ENCODE measurements at regions not wholly inside any gene's neighbourhood (a gene's known extent, or its start where the extent isn't known, plus 50 kb on each side); places are given as distances from the start of the nearest gene placed in this dataset.
A peak's percentile ranks its signal among the peaks of the same experiment; 100 is the strongest.

DNA sequence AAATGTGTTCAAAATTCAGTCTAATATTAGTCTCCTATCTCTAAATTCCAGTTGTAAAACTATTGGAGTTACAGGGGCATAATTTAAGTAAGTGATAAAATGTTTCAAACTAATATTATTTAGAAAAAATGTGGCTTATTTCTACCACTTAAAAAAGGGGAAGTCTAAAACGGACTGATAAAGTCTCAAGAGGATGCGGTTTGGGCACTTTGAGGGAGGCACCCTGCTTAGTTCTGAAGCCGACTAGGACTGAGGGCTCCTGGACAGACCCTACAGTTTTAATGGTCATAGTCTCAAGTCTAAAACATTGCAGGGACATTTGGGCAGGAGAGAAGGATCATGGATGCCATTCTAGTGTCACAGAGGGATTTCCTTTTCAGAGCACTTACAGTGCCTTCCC is 566.3 kb downstream of the NR2F2 start:
- no TSS peak for BruUV-seq (replicated peaks)
- POLR2A ChIA-PET, result no interaction called here
- no peaks in the 10 kb centered on the region for H4K20me1 ChIP-seq (replicated peaks; ENCODE audit: control insufficient read depth, extremely low read depth, insufficient read depth, low read length)
- no peaks in the 10 kb centered on the region for H3K36me3 ChIP-seq (ENCODE audit: control insufficient read depth in 2 of 2, extremely low read depth in 1 of 2, insufficient read depth in 2 of 2, low read length in 2 of 2)
- peak overlapping the region; percentile 51 for H2AFZ ChIP-seq (ENCODE audit: low read depth, low read length)
- H3K9me1 ChIP-seq (replicated peaks; ENCODE audit: control insufficient read depth, extremely low read depth, insufficient read depth, low read length), result no peaks in the 10 kb centered on the region
- no peaks in the 10 kb centered on the region for H3K4me1 ChIP-seq (ENCODE audit: control insufficient read depth, extremely low read depth, insufficient read depth, low read length)
- TF ChIP-seq GATA2 (IDR thresholded peaks at IDR 0.05; ENCODE audit: insufficient read depth, insufficient read length, low read depth, low read length) (no peak), FOS (IDR thresholded peaks at IDR 0.05; ENCODE audit: borderline replicate concordance, insufficient read depth, low read length) (no peak), EZH2 (IDR thresholded peaks at IDR 0.05; ENCODE audit: borderline replicate concordance, low read depth, low read length, severe bottlenecking) (no peak)
- TF ChIP-seq, protein P1, sequence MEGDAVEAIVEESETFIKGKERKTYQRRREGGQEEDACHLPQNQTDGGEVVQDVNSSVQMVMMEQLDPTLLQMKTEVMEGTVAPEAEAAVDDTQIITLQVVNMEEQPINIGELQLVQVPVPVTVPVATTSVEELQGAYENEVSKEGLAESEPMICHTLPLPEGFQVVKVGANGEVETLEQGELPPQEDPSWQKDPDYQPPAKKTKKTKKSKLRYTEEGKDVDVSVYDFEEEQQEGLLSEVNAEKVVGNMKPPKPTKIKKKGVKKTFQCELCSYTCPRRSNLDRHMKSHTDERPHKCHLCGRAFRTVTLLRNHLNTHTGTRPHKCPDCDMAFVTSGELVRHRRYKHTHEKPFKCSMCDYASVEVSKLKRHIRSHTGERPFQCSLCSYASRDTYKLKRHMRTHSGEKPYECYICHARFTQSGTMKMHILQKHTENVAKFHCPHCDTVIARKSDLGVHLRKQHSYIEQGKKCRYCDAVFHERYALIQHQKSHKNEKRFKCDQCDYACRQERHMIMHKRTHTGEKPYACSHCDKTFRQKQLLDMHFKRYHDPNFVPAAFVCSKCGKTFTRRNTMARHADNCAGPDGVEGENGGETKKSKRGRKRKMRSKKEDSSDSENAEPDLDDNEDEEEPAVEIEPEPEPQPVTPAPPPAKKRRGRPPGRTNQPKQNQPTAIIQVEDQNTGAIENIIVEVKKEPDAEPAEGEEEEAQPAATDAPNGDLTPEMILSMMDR (IDR thresholded peaks at IDR 0.05; ENCODE audit: extremely low read depth in 1 of 2, insufficient read depth in 1 of 2, low read depth in 1 of 2, low read length in 2 of 2), result no peak
- TF ChIP-seq, protein P2, sequence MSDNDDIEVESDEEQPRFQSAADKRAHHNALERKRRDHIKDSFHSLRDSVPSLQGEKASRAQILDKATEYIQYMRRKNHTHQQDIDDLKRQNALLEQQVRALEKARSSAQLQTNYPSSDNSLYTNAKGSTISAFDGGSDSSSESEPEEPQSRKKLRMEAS (IDR thresholded peaks at IDR 0.05; ENCODE audit: insufficient read depth, insufficient read length), result no peak
- H3K9ac ChIP-seq (replicated peaks; ENCODE audit: extremely low read depth, insufficient read depth, low read length), result no peak overlapping the region
- no peak overlapping the region for H3K27ac ChIP-seq (ENCODE audit: insufficient read depth, low read depth, low read length)
- no peaks in the 10 kb centered on the region for H3K9me3 ChIP-seq (replicated peaks; ENCODE audit: control insufficient read depth, insufficient read depth, low read length)
- CTCF ChIA-PET, result no interaction called here
- intact Hi-C loops (cut with micrococcal nuclease), result loop anchor here (10.0 kb wide), 1 partner anchor 462 kb away; no protein-coding TSS in a partner anchor
- no peak for DNase-seq (ENCODE audit: low read depth, low spot score)
- no peaks in the 10 kb centered on the region for H3K27me3 ChIP-seq (ENCODE audit: control insufficient read depth in 2 of 2, insufficient read depth in 2 of 2, low read length in 2 of 2)
- dilution Hi-C loops (cut with MboI; ENCODE audit: extremely low pct_ligation_motif_present, low sequenced_read_pairs), result no loop called here
- H3K79me2 ChIP-seq (ENCODE audit: control insufficient read depth, insufficient read depth, low read length), result no peaks in the 10 kb centered on the region
- H3K4me2 ChIP-seq (ENCODE audit: insufficient read depth, low read length), result no peak overlapping the region
- H3K4me3 ChIP-seq (replicated peaks in 1 of 3; ENCODE audit: insufficient read depth in 1 of 3, low read depth in 1 of 3, low read length in 3 of 3), result no peak overlapping the region
- FAIRE-seq, result no peak

DNA sequence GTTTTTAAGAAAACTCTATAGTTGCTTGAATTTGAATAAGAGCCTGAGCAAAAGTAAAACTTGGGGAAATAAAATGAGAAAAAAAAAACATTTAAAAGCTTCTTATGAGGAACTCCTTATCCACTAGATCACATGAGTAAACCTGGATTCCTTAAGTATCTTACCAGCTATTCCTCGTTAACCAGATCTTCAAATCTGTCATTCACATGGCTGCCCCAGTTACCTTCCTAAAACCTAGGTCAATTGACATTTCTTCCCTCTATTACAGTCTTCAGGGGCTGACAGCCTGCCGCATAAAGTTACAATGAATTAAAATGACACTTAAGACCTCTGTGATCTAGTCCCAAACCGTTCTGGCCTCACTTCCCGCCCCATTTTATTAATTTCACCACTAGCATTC is 583.6 kb downstream of the NR2F2 start:
- no peaks in the 10 kb centered on the region for H3K9me1 ChIP-seq (replicated peaks; ENCODE audit: control insufficient read depth, extremely low read depth, insufficient read depth, low read length)
- no peaks in the 10 kb centered on the region for H3K9me3 ChIP-seq (replicated peaks; ENCODE audit: control insufficient read depth, insufficient read depth, low read length)
- H2AFZ ChIP-seq (ENCODE audit: low read depth, low read length), result no peak overlapping the region
- H3K36me3 ChIP-seq (ENCODE audit: control insufficient read depth in 2 of 2, extremely low read depth in 1 of 2, insufficient read depth in 2 of 2, low read length in 2 of 2), result no peaks in the 10 kb centered on the region
- H3K27me3 ChIP-seq (ENCODE audit: control insufficient read depth in 2 of 2, insufficient read depth in 2 of 2, low read length in 2 of 2), result no peaks in the 10 kb centered on the region
- H3K9ac ChIP-seq (replicated peaks; ENCODE audit: extremely low read depth, insufficient read depth, low read length), result no peak overlapping the region
- ChIA-PET CTCF (interaction anchor here (1.1 to 1.2 kb wide), 2 partner anchors 18 to 320 kb away, joined by 3 read pairs; no protein-coding TSS in a partner anchor), POLR2A (no interaction called here)
- no TSS peak for BruUV-seq (replicated peaks)
- H3K4me2 ChIP-seq (ENCODE audit: insufficient read depth, low read length), result no peak overlapping the region
- H3K27ac ChIP-seq (ENCODE audit: insufficient read depth, low read depth, low read length), result no peak overlapping the region
- H3K4me3 ChIP-seq (replicated peaks in 1 of 3; ENCODE audit: insufficient read depth in 1 of 3, low read depth in 1 of 3, low read length in 3 of 3), result no peak overlapping the region
- H4K20me1 ChIP-seq (replicated peaks; ENCODE audit: control insufficient read depth, extremely low read depth, insufficient read depth, low read length), result no peaks in the 10 kb centered on the region
- H3K79me2 ChIP-seq (ENCODE audit: control insufficient read depth, insufficient read depth, low read length), result no peaks in the 10 kb centered on the region
- dilution Hi-C loops (cut with MboI; ENCODE audit: extremely low pct_ligation_motif_present, low sequenced_read_pairs) (no loop called here), intact Hi-C loops (cut with micrococcal nuclease) (loop anchor here (10.0 kb wide), 1 partner anchor 301 kb away; no protein-coding TSS in a partner anchor)
- no peak for DNase-seq (ENCODE audit: low read depth, low spot score)
- TF ChIP-seq MYC (IDR thresholded peaks at IDR 0.05; ENCODE audit: low read depth, low read length) (no peak), POLR2AphosphoS5 (IDR thresholded peaks at IDR 0.05; ENCODE audit: insufficient read depth, low read depth, low read length) (no peak)
- H3K4me1 ChIP-seq (ENCODE audit: control insufficient read depth, extremely low read depth, insufficient read depth, low read length), result no peaks in the 10 kb centered on the region
- no peak for FAIRE-seq

Measured in endothelial cell of umbilical vein (primary cell).